ENCODE measurements at regions not wholly inside any gene's neighbourhood (a gene's known extent, or its start where the extent isn't known, plus 50 kb on each side); places are given as distances from the start of the nearest gene placed in this dataset.

DNA sequence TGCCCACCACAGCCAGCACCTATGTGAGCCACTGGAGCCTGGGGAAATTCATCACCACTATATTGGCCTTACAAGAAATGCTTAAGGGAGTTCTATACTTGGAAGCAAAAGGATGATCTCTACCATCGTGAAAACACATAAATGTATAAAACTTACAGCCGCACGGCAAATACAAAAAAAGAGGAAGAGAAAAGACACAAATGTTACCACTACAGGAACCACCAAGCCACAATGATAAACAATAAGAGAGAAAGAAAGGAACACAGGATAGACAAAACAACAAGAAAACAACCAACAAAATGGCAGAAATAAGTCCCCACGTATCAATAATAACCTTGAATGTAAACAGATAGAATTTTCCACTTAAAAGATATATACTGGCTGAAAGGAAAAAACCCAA is 267.5 kb downstream of the TMEM121 start:
- H3K4me3 ChIP-seq (ENCODE audit: low read depth in 1 of 3, low read length in 3 of 3), result no peak overlapping the region
- no peaks in the 10 kb centered on the region for H3K4me1 ChIP-seq (ENCODE audit: control insufficient read depth in 4 of 4, insufficient read depth in 4 of 4, low read length in 3 of 4)
- no peak for DNase-seq (ENCODE audit: low spot score)
- WGBS, result 74% methylated on average over 4 of the region's 4 CpGs
- no peaks in the 10 kb centered on the region for H3K27me3 ChIP-seq (ENCODE audit: control insufficient read depth in 4 of 4, insufficient read depth in 4 of 4, low read length in 3 of 4)
- H3K9me3 ChIP-seq (ENCODE audit: control insufficient read depth in 4 of 4, low read length in 3 of 4), result peaks cover 0 to 4% (median 0%) of the 10 kb centered on the region in 4 donors
- TF ChIP-seq, protein P1, sequence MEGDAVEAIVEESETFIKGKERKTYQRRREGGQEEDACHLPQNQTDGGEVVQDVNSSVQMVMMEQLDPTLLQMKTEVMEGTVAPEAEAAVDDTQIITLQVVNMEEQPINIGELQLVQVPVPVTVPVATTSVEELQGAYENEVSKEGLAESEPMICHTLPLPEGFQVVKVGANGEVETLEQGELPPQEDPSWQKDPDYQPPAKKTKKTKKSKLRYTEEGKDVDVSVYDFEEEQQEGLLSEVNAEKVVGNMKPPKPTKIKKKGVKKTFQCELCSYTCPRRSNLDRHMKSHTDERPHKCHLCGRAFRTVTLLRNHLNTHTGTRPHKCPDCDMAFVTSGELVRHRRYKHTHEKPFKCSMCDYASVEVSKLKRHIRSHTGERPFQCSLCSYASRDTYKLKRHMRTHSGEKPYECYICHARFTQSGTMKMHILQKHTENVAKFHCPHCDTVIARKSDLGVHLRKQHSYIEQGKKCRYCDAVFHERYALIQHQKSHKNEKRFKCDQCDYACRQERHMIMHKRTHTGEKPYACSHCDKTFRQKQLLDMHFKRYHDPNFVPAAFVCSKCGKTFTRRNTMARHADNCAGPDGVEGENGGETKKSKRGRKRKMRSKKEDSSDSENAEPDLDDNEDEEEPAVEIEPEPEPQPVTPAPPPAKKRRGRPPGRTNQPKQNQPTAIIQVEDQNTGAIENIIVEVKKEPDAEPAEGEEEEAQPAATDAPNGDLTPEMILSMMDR (IDR thresholded peaks at IDR 0.05; ENCODE audit: low read depth, low read length, missing input control), result no peak
- TF ChIP-seq RXRA (IDR thresholded peaks at IDR 0.05) (no peak), ZBTB33 (IDR thresholded peaks at IDR 0.05) (no peak), YY1 (IDR thresholded peaks at IDR 0.05) (no peak), SP1 (IDR thresholded peaks at IDR 0.05) (no peak), HNF4G (IDR thresholded peaks at IDR 0.05) (no peak), TAF1 (conservative IDR thresholded peaks at IDR 0.05) (no peak), HNF4A (conservative IDR thresholded peaks at IDR 0.05) (no peak), RAD21 (IDR thresholded peaks at IDR 0.05) (no peak), EGR1 (IDR thresholded peaks at IDR 0.05; ENCODE audit: low read depth in 2 of 2) (no peak), GABPA (IDR thresholded peaks at IDR 0.05 in 1 of 2, conservative IDR thresholded peaks at IDR 0.05 in 1 of 2) (no peak), FOXA2 (IDR thresholded peaks at IDR 0.05) (no peak), JUND (IDR thresholded peaks at IDR 0.05) (no peak)
- TF ChIP-seq, protein P2, sequence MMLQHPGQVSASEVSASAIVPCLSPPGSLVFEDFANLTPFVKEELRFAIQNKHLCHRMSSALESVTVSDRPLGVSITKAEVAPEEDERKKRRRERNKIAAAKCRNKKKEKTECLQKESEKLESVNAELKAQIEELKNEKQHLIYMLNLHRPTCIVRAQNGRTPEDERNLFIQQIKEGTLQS (IDR thresholded peaks at IDR 0.05), result no peak
- TF ChIP-seq, protein P3, sequence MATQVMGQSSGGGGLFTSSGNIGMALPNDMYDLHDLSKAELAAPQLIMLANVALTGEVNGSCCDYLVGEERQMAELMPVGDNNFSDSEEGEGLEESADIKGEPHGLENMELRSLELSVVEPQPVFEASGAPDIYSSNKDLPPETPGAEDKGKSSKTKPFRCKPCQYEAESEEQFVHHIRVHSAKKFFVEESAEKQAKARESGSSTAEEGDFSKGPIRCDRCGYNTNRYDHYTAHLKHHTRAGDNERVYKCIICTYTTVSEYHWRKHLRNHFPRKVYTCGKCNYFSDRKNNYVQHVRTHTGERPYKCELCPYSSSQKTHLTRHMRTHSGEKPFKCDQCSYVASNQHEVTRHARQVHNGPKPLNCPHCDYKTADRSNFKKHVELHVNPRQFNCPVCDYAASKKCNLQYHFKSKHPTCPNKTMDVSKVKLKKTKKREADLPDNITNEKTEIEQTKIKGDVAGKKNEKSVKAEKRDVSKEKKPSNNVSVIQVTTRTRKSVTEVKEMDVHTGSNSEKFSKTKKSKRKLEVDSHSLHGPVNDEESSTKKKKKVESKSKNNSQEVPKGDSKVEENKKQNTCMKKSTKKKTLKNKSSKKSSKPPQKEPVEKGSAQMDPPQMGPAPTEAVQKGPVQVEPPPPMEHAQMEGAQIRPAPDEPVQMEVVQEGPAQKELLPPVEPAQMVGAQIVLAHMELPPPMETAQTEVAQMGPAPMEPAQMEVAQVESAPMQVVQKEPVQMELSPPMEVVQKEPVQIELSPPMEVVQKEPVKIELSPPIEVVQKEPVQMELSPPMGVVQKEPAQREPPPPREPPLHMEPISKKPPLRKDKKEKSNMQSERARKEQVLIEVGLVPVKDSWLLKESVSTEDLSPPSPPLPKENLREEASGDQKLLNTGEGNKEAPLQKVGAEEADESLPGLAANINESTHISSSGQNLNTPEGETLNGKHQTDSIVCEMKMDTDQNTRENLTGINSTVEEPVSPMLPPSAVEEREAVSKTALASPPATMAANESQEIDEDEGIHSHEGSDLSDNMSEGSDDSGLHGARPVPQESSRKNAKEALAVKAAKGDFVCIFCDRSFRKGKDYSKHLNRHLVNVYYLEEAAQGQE (IDR thresholded peaks at IDR 0.05), result no peak
- H3K36me3 ChIP-seq (ENCODE audit: control insufficient read depth in 4 of 4, insufficient read depth in 3 of 4, low read depth in 1 of 4, low read length in 3 of 4), result no peaks in the 10 kb centered on the region
- no peak overlapping the region for H3K27ac ChIP-seq (ENCODE audit: low read depth in 1 of 2, low read length in 2 of 2)
- H3K9ac ChIP-seq (ENCODE audit: low read depth in 1 of 2, low read length in 2 of 2), result no peak overlapping the region

DNA sequence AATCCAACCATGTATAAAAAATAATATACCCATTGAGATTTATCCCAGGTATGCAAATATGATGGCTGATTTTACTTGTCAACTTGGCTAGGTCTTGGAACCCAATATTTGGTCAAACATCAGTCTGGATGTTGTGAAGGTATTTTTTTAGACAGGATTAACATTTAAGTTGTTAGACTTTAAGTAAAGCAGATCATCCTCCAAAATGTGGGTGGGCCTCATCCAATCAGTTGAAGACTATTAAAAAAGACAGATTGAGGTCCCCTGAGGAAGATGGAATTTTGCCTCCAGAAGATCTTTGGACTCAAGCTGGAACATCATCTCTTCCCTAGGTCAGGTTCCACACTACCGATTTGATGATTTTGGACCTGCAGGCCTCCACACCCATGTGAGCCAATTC is 271.2 kb downstream of the TMEM121 start:
- Histone ChIP-seq H3K27ac (ENCODE audit: low read depth in 1 of 2, low read length in 2 of 2) (no peak overlapping the region), H3K9ac (ENCODE audit: low read depth in 1 of 2, low read length in 2 of 2) (no peak overlapping the region), H3K9me3 (ENCODE audit: control insufficient read depth in 4 of 4, low read length in 3 of 4) (peaks cover 0 to 4% (median 0%) of the 10 kb centered on the region in 4 donors), H3K36me3 (ENCODE audit: control insufficient read depth in 4 of 4, insufficient read depth in 3 of 4, low read depth in 1 of 4, low read length in 3 of 4) (no peaks in the 10 kb centered on the region), H3K4me1 (ENCODE audit: control insufficient read depth in 4 of 4, insufficient read depth in 4 of 4, low read length in 3 of 4) (no peaks in the 10 kb centered on the region), H3K4me3 (ENCODE audit: low read depth in 1 of 3, low read length in 3 of 3) (no peak overlapping the region), H3K27me3 (ENCODE audit: control insufficient read depth in 4 of 4, insufficient read depth in 4 of 4, low read length in 3 of 4) (no peaks in the 10 kb centered on the region)
- TF ChIP-seq, protein P1 (IDR thresholded peaks at IDR 0.05; ENCODE audit: low read depth, low read length, missing input control), result no peak
- TF ChIP-seq HNF4G (IDR thresholded peaks at IDR 0.05) (no peak), TAF1 (conservative IDR thresholded peaks at IDR 0.05) (no peak), RAD21 (IDR thresholded peaks at IDR 0.05) (no peak), RXRA (IDR thresholded peaks at IDR 0.05) (no peak), GABPA (IDR thresholded peaks at IDR 0.05 in 1 of 2, conservative IDR thresholded peaks at IDR 0.05 in 1 of 2) (no peak)
- TF ChIP-seq, protein P3 (IDR thresholded peaks at IDR 0.05), result no peak
- WGBS, result 84% methylated on average over 1 of the region's 1 CpG
- no peak for DNase-seq (ENCODE audit: low spot score)
